Thymus (tissue), 11 donors: ENCODE measurements at regions not wholly inside any gene's neighbourhood (a gene's known extent, or its start where the extent isn't known, plus 50 kb on each side); places are given as distances from the start of the nearest gene placed in this dataset.

ENCODE experiments used
- DNase-seq, 9 donors: peaks; one replicate each; pipeline ENCODE4 v3.0.0-alpha.2; 2013; ENCODE audit warnings: low spot score in 9 of 9, low read depth in 6 of 9, missing footprints in 1 of 9
- H3K27ac ChIP-seq, 2 donors: one replicate each; pipeline ENCODE4 v1.5.1; 2013; ENCODE audit warnings: control low read depth in 1 of 2, low read depth in 1 of 2, low read length in 1 of 2, mild to moderate bottlenecking in 1 of 2, moderate library complexity in 1 of 2
- H3K27me3 ChIP-seq, 2 donors: one replicate each; pipeline ENCODE4 v1.5.1; 2013; ENCODE audit warnings: low read length in 1 of 2; ENCODE audit not compliant: control insufficient read depth in 2 of 2, insufficient read depth in 1 of 2
- H3K36me3 ChIP-seq, 2 donors: one replicate each; pipeline ENCODE4 v1.5.1; 2013; ENCODE audit warnings: low read length in 1 of 2, mild to moderate bottlenecking in 1 of 2, moderate library complexity in 1 of 2; ENCODE audit not compliant: control insufficient read depth in 2 of 2, insufficient read depth in 2 of 2
- H3K4me1 ChIP-seq, 2 donors: one replicate each; pipeline ENCODE4 v1.5.1; 2013; ENCODE audit warnings: low read length in 2 of 2; ENCODE audit not compliant: control insufficient read depth in 2 of 2, insufficient read depth in 2 of 2
- H3K4me3 ChIP-seq, 2 donors: one replicate each; pipeline ENCODE4 v1.5.1; 2013; ENCODE audit warnings: low read length in 2 of 2, control low read depth in 1 of 2, mild to moderate bottlenecking in 1 of 2
- H3K9me3 ChIP-seq, 2 donors: one replicate each; pipeline ENCODE4 v1.5.1; 2013; ENCODE audit warnings: low read length in 1 of 2, mild to moderate bottlenecking in 1 of 2; ENCODE audit not compliant: control insufficient read depth in 2 of 2, insufficient read depth in 1 of 2
- WGBS: extraction: QIAGEN DNeasy Blood & Tissue Kit; methylation state at CpG from one replicate; pipeline ENCODE4 v1.1.7; 2013; 5-methylcytosine and 5-hydroxymethylcytosine counted together
- donor health status: healthy.

DNA sequence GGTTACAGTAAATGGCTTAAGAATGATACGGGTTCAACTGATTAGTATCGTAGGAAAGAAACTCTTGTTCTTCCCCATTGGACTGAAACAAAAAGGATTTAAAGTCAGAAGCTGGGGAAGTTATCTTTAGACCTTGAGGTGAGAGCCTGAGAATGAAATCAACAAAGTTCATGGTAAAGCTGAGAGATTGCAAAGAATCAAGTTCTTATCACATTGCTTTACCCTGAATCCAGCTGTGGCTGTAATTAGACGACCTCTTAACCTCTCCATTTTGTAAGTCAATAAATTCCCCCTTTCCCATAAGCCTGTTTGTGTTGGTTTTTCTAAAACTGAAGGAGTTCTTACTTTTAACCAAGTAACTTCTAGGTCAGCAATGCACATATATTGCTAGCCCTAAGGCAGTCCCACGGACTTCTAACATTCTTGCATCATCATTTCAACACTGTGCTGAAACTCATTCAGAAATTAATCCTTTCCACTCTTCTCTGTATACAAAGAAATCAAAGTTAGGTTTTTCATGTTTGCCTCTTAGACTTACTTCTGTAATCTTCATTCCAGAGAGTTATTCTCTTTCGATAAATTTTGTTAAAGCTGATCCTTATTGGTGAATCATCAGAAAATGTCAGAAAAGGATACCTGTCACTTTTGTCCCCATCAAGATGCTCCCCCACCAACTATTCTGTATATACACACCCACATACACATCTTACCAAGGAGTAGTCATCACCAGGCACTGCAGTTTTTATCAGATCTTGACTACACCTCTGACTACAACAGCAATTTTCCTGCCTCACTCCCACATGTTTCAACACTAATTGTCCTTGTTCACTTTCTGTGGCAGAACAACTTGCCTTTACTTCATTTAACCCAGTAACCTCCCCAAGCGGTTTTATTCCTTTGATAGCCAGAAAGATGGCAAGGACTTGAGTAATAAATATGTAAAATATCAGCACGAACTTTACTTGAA is 77.9 kb upstream of the STK26 start:
- no peak for DNase-seq
- Histone ChIP-seq H3K27me3 (no peaks in the 10 kb centered on the region), H3K9me3 (no peaks in the 10 kb centered on the region), H3K36me3 (no peaks in the 10 kb centered on the region), H3K4me3 (no peak overlapping the region), H3K27ac (no peak overlapping the region), H3K4me1 (peaks cover 0 to 3% of the 10 kb centered on the region in 2 donors)
- WGBS, result 96% methylated on average over 7 of the region's 7 CpGs

DNA sequence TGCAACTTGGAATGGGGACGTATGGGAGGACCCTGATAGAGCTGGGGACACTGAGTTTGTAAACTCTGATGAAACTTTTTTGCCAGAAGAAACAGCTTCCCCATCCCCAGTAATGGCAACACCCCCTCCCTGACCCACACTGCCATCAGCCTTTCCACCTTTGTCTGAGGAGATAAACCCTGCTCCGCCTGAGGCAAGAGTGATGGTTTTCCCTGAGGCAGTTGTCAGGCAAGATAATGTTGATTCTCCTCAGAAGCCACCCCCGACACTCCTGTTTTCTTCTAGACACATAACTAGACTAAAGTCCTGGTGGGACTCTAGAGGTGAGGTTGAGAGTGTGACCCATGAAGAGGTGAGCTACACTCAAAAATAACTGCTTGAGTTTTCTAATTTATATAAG is 71.9 kb upstream of the STK26 start:
- H3K27me3 ChIP-seq, result no peaks in the 10 kb centered on the region
- no peak for DNase-seq
- no peak overlapping the region for H3K4me3 ChIP-seq
- H3K9me3 ChIP-seq, result no peaks in the 10 kb centered on the region
- 95% methylated on average over 3 of the region's 3 CpGs for WGBS
- no peaks in the 10 kb centered on the region for H3K36me3 ChIP-seq
- no peak overlapping the region for H3K27ac ChIP-seq
- H3K4me1 ChIP-seq, result no peaks in the 10 kb centered on the region

GRCh38 chrX:131955099-131955777 is 67.9 kb upstream of the STK26 start:
- no peak for DNase-seq
- Histone ChIP-seq H3K4me3 (no peak overlapping the region), H3K27me3 (no peaks in the 10 kb centered on the region), H3K27ac (no peak overlapping the region), H3K9me3 (no peaks in the 10 kb centered on the region), H3K36me3 (no peaks in the 10 kb centered on the region), H3K4me1 (no peaks in the 10 kb centered on the region)
- 92% methylated on average over 2 of the region's 2 CpGs for WGBS

DNA sequence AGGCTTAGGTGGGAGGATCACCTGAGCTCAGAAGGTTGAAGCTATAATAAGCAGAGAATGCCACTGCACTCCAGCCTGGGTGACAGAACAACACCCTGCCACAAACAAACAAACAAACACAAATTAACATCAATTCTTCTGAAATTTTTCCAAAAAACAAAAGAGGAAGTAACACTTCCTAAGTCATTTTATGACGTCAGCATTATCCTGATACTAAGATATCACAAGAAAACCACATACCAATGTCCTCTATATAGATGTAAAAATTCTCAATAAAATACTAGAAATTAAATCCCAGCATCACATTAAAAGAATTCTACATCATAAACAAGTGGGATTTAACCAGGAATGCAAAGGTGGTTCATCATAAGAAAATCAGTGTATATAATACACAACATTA is 64.4 kb upstream of the STK26 start:
- H3K4me3 ChIP-seq, result no peak overlapping the region
- no peak overlapping the region for H3K27ac ChIP-seq
- H3K27me3 ChIP-seq, result no peaks in the 10 kb centered on the region
- DNase-seq, result no peak
- no peaks in the 10 kb centered on the region for H3K36me3 ChIP-seq
- no peaks in the 10 kb centered on the region for H3K9me3 ChIP-seq
- 12% methylated on average over 1 of the region's 1 CpG for WGBS
- H3K4me1 ChIP-seq, result no peaks in the 10 kb centered on the region

DNA sequence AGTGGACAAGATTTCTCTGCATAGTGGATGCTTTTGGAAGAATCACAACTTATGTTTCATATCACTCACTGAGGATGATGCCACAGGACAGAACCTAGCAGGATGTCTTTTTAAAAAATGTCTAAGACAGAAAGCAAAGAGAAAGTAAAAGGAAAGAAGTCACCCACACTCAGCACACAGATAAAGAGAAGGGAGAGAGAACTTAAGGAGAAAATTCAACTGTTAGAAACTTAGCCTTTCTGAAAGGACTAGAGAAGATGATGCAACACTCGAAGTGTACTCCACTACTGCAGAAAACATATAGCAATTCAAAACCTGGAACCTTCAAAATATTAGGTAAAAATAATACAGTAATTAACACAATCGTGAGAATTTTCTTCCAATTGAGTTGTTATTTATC is 52.8 kb upstream of the STK26 start:
- H3K9me3 ChIP-seq, result no peaks in the 10 kb centered on the region
- no peaks in the 10 kb centered on the region for H3K36me3 ChIP-seq
- no peaks in the 10 kb centered on the region for H3K27me3 ChIP-seq
- no peak overlapping the region for H3K27ac ChIP-seq
- no peaks in the 10 kb centered on the region for H3K4me1 ChIP-seq
- no peak overlapping the region for H3K4me3 ChIP-seq
- WGBS, result 76% methylated on average over 2 of the region's 2 CpGs
- DNase-seq, result no peak
